DND-41 (cell line): ENCODE measurements at regions not wholly inside any gene's neighbourhood (a gene's known extent, or its start where the extent isn't known, plus 50 kb on each side); places are given as distances from the start of the nearest gene placed in this dataset.

ENCODE experiments used
- ATAC-seq: fragments of 200-7000 bp; cut with Tn5 transposase; 3 replicates; pipeline ENCODE4 v1.9.1; 2021; ENCODE audit warnings: low read depth; ENCODE audit not compliant: insufficient read depth
- DNase-seq: peaks from one replicate; pipeline ENCODE4 v3.0.0-alpha.2; 2020
- H2AFZ ChIP-seq: 2 replicates; pipeline ENCODE4 v1.6.0; 2012; ENCODE audit warnings: low read depth, low read length
- H3K27ac ChIP-seq: 2 replicates; pipeline ENCODE4 v1.5.1; 2012; ENCODE audit warnings: low read length, inconsistent platforms
- H3K27me3 ChIP-seq: fragments of 200-600 bp; sonication (generic); 2 replicates; pipeline ENCODE4 v1.6.0; 2012; ENCODE audit warnings: low read length, mild to moderate bottlenecking, inconsistent platforms; ENCODE audit not compliant: insufficient read depth, poor library complexity
- H3K36me3 ChIP-seq: 2 replicates; pipeline ENCODE4 v1.5.1; 2012; ENCODE audit warnings: low read length, inconsistent platforms; ENCODE audit not compliant: insufficient read depth
- H3K4me1 ChIP-seq: 2 replicates; pipeline ENCODE4 v1.5.1; 2012; ENCODE audit warnings: mild to moderate bottlenecking, low read length; ENCODE audit not compliant: insufficient read depth
- H3K4me2 ChIP-seq: 2 replicates; pipeline ENCODE4 v1.6.0; 2012; ENCODE audit warnings: mild to moderate bottlenecking, moderate library complexity, low read length, inconsistent platforms; ENCODE audit not compliant: insufficient read depth
- H3K4me3 ChIP-seq, 2 experiments: fragments of 200-600 bp in 1 of 2; shearing (Covaris generic) in 1 of 2; 2 replicates each; pipeline ENCODE4 v1.5.1; 2012 to 2016; ENCODE audit warnings: inconsistent platforms in 2 of 2, low read length in 2 of 2, mild to moderate bottlenecking in 2 of 2, low read depth in 1 of 2, moderate library complexity in 1 of 2
- H3K79me2 ChIP-seq: 2 replicates; pipeline ENCODE4 v1.6.0; 2012; ENCODE audit warnings: low read length, inconsistent platforms; ENCODE audit not compliant: insufficient read depth
- H3K9ac ChIP-seq: 2 replicates; pipeline ENCODE4 v1.6.0; 2012; ENCODE audit warnings: low read depth, mild to moderate bottlenecking, inconsistent platforms, low read length, moderate library complexity
- H3K9me3 ChIP-seq: 2 replicates; pipeline ENCODE4 v1.5.1; 2012; ENCODE audit warnings: low read length, moderate library complexity, mild to moderate bottlenecking, inconsistent platforms; ENCODE audit not compliant: insufficient read depth, severe bottlenecking
- H4K20me1 ChIP-seq: 2 replicates; pipeline ENCODE4 v1.6.0; 2012; ENCODE audit warnings: low read length; ENCODE audit not compliant: insufficient read depth
- EZH2 ChIP-seq: IDR thresholded peaks from 3 replicates; pipeline ENCODE4 v1.6.1; 2012; ENCODE audit warnings: borderline replicate concordance, low read depth, mild to moderate bottlenecking, moderate library complexity, low read length, inconsistent platforms; ENCODE audit not compliant: severe bottlenecking
- TF ChIP-seq, protein P1 (sequence below): IDR thresholded peaks from 2 replicates; pipeline ENCODE4 v1.5.1; 2012; ENCODE audit warnings: borderline replicate concordance, low read length, moderate library complexity, mild to moderate bottlenecking; ENCODE audit not compliant: poor library complexity, severe bottlenecking; ENCODE audit errors: extremely low read depth

DNA sequence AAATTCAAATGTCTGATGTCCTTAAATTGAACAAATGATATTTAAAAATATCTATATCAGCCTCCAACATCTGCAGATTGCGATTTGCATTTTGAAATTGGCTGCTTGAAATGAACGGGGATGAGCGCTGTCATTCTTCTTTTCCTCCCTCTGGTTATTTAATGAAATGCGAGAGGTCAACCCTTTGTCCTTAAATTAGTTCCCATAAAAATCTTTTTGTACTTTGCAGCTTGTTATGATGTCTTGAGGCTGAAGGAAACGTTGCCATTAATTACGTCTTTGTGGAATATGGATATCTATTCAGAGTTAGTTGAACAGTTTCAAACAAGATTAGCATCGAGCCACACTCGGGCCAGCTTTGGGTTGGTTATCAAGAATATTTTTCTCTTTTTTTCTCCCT, 140.0 kb downstream of the LINC00237 start:
- Histone ChIP-seq H3K4me1 (no peaks in the 10 kb centered on the region), H3K4me3 (no peak overlapping the region), H3K4me2 (no peak overlapping the region), H4K20me1 (no peaks in the 10 kb centered on the region), H2AFZ (no peak overlapping the region), H3K36me3 (no peaks in the 10 kb centered on the region), H3K9me3 (no peaks in the 10 kb centered on the region), H3K27me3 (peaks cover 8% of the 10 kb centered on the region), H3K27ac (no peak overlapping the region), H3K9ac (no peak overlapping the region), H3K79me2 (no peaks in the 10 kb centered on the region)
- no peak for TF ChIP-seq EZH2
- TF ChIP-seq, protein P1, sequence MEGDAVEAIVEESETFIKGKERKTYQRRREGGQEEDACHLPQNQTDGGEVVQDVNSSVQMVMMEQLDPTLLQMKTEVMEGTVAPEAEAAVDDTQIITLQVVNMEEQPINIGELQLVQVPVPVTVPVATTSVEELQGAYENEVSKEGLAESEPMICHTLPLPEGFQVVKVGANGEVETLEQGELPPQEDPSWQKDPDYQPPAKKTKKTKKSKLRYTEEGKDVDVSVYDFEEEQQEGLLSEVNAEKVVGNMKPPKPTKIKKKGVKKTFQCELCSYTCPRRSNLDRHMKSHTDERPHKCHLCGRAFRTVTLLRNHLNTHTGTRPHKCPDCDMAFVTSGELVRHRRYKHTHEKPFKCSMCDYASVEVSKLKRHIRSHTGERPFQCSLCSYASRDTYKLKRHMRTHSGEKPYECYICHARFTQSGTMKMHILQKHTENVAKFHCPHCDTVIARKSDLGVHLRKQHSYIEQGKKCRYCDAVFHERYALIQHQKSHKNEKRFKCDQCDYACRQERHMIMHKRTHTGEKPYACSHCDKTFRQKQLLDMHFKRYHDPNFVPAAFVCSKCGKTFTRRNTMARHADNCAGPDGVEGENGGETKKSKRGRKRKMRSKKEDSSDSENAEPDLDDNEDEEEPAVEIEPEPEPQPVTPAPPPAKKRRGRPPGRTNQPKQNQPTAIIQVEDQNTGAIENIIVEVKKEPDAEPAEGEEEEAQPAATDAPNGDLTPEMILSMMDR = no peak
- DNase-seq = no peak
- ATAC-seq = no peak

DNA sequence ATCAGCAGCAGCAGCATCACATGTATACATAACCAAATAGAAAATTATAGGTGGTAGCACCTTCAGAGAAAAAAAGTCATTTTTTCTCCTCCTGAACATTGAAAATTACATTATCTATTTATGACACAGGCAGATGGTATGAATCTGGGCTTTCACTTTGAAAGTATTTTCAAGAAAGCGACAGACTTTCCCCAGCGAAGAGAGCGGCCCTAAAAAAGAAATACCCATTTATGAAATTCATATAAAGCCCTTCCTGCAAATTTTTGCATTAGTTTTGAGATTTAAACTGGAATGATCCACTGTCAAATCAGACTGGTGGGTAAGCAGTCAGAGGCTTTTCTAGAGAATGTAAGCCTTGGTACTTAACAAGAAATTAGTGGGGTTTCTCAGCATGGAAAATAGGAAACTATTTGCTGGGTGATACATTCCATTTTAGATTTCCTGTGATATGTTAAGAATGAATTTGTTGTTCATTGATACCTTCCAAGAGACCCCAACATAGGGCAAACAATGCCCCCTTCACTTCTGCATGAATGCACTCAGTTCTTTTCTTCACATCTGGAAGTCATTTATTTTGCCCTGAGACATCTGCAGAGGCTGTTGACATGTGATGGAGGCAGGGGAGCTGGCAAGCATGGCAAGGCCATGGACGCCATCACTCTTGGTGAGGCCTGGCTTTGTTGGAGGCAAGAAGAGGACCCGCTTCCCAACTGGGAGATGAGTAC, 147.0 kb downstream of the LINC00237 start:
- H3K27me3 ChIP-seq = no peaks in the 10 kb centered on the region
- no peak for TF ChIP-seq EZH2
- TF ChIP-seq, protein P1 = no peak

DNA sequence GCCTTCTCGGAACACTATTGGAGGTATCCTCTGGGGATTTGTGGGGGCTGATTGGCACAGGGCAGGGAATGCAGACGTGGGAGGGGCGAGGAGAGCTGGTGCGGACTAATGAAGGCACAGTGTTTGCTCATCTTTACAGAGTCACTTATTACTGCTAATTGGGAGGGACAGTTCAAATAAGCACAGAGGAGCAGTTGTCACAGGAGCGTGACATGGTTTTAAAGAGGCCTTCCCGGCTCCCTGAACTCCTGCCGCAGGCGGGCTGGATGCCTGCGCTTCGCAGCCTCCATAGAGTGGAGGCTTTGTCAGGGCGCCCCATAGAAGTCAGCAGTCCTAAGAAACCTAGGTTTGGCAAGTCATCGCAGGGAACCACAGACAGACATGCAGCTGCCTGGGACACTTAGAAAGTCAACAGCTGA, 149.6 kb downstream of the LINC00237 start:
- ATAC-seq = no peak
- no peak overlapping the region for H2AFZ ChIP-seq
- no peaks in the 10 kb centered on the region for H3K79me2 ChIP-seq
- H3K36me3 ChIP-seq = no peaks in the 10 kb centered on the region
- no peak overlapping the region for H3K9ac ChIP-seq
- H3K9me3 ChIP-seq = no peaks in the 10 kb centered on the region
- DNase-seq = no peak
- no peak overlapping the region for H3K4me2 ChIP-seq
- H3K27ac ChIP-seq = no peak overlapping the region
- no peak overlapping the region for H3K4me3 ChIP-seq
- H3K4me1 ChIP-seq = no peaks in the 10 kb centered on the region
- no peaks in the 10 kb centered on the region for H3K27me3 ChIP-seq
- TF ChIP-seq EZH2 = no peak
- TF ChIP-seq, protein P1 = no peak
- H4K20me1 ChIP-seq = no peaks in the 10 kb centered on the region

More for the DNA sequence above, 147.0 kb downstream of the LINC00237 start:
- H3K79me2 ChIP-seq = no peaks in the 10 kb centered on the region
- no peak overlapping the region for H3K4me2 ChIP-seq
- H3K9ac ChIP-seq = no peak overlapping the region
- H3K4me3 ChIP-seq = no peak overlapping the region
- no peak overlapping the region for H2AFZ ChIP-seq
- H4K20me1 ChIP-seq = no peaks in the 10 kb centered on the region
- H3K9me3 ChIP-seq = no peaks in the 10 kb centered on the region
- DNase-seq (no peak), ATAC-seq (no peak)
- no peaks in the 10 kb centered on the region for H3K36me3 ChIP-seq
- H3K27ac ChIP-seq = no peak overlapping the region
- no peaks in the 10 kb centered on the region for H3K4me1 ChIP-seq

DNA sequence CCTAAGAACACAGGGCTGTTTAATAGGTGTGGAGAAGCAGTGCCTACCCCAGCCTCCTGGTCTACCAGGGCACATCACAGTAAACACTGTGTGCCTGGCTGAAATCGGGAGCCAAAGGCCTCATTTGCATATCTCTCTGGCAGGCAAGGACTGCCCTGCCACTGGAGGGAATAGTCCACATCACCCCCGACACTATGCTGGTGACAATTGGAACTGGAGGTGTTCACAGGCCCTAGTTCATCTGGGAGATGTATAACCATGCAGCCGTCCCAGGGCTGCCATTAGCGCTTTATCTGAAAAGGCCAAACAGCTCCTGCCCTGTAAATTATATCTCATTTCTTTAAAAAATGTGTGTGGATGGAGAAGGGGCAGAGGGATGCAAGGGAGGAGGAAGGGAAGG, 150.3 kb downstream of the LINC00237 start:
- Histone ChIP-seq H3K79me2 (no peaks in the 10 kb centered on the region), H3K36me3 (no peaks in the 10 kb centered on the region), H3K9me3 (no peaks in the 10 kb centered on the region), H3K4me1 (no peaks in the 10 kb centered on the region), H2AFZ (no peak overlapping the region), H4K20me1 (no peaks in the 10 kb centered on the region), H3K4me3 (no peak overlapping the region), H3K4me2 (no peak overlapping the region), H3K9ac (no peak overlapping the region), H3K27me3 (no peaks in the 10 kb centered on the region), H3K27ac (no peak overlapping the region)
- TF ChIP-seq, protein P1 = no peak
- TF ChIP-seq EZH2 = no peak
- ATAC-seq (no peak), DNase-seq (no peak)
